Smooth muscle cell (in vitro differentiated cells): ENCODE measurements at regions not wholly inside any gene's neighbourhood (a gene's known extent, or its start where the extent isn't known, plus 50 kb on each side); places are given as distances from the start of the nearest gene placed in this dataset.

Experiments used
- DNase-seq: peaks from one replicate; lab custom pipeline; 2025; ENCODE audit not compliant: unreplicated experiment; lab: John Stamatoyannopoulos, UW
- H2AFZ ChIP-seq: fragments of 200-600 bp; sonication (generic); 2 replicates; pipeline ENCODE4 v1.6.0; 2016; ENCODE audit warnings: antibody characterized with exemption, low read depth, mild to moderate bottlenecking
- H3F3A ChIP-seq: fragments of 200-600 bp; sonication (generic); 2 replicates; pipeline ENCODE4 v1.6.0; 2017; ENCODE audit warnings: antibody characterized with exemption, low read depth
- H3K27ac ChIP-seq: fragments of 200-600 bp; sonication (generic); 2 replicates; pipeline ENCODE4 v1.5.1; 2016; ENCODE audit warnings: low read depth, mild to moderate bottlenecking
- H3K27me3 ChIP-seq: fragments of 200-600 bp; sonication (generic); 2 replicates; pipeline ENCODE4 v1.6.1; 2016; ENCODE audit warnings: low read depth, mild to moderate bottlenecking
- H3K36me3 ChIP-seq: fragments of 200-600 bp; sonication (generic); 2 replicates; pipeline ENCODE4 v1.5.1; 2016; ENCODE audit warnings: low read depth
- H3K4me1 ChIP-seq: fragments of 200-600 bp; sonication (generic); 2 replicates; pipeline ENCODE4 v1.5.1; 2016; ENCODE audit warnings: low read depth
- H3K4me2 ChIP-seq: fragments of 200-600 bp; sonication (generic); 2 replicates; pipeline ENCODE4 v1.6.0; 2016; ENCODE audit warnings: mild to moderate bottlenecking
- H3K4me3 ChIP-seq: fragments of 200-600 bp; sonication (generic); 2 replicates; pipeline ENCODE4 v1.5.1; 2016; ENCODE audit warnings: mild to moderate bottlenecking
- H3K79me2 ChIP-seq: fragments of 200-600 bp; sonication (generic); 2 replicates; pipeline ENCODE4 v1.6.0; 2016; ENCODE audit warnings: low read depth, mild to moderate bottlenecking
- H3K9ac ChIP-seq: fragments of 200-600 bp; sonication (generic); 2 replicates; pipeline ENCODE4 v1.6.0; 2016; ENCODE audit warnings: low read depth
- H3K9me3 ChIP-seq: fragments of 200-600 bp; sonication (generic); replicated peaks from 2 replicates; pipeline ENCODE4 v1.5.1; 2016; ENCODE audit warnings: low read depth
- H4K20me1 ChIP-seq: fragments of 200-600 bp; sonication (generic); 2 replicates; pipeline ENCODE4 v1.6.0; 2016; ENCODE audit warnings: low read depth
- WGBS: methylation state at CpG from one replicate; pipeline ENCODE4 v1.1.7; 2016; ENCODE audit warnings: low lambda C conversion rate; 5-methylcytosine and 5-hydroxymethylcytosine counted together
- TF ChIP-seq, protein P1 (sequence below): fragments of 200-600 bp; sonication (generic); IDR thresholded peaks from 2 replicates; pipeline ENCODE4 v1.5.1; 2017; ENCODE audit warnings: borderline replicate concordance, mild to moderate bottlenecking, antibody characterized with exemption; ENCODE audit not compliant: insufficient read depth, poor library complexity, severe bottlenecking

DNA sequence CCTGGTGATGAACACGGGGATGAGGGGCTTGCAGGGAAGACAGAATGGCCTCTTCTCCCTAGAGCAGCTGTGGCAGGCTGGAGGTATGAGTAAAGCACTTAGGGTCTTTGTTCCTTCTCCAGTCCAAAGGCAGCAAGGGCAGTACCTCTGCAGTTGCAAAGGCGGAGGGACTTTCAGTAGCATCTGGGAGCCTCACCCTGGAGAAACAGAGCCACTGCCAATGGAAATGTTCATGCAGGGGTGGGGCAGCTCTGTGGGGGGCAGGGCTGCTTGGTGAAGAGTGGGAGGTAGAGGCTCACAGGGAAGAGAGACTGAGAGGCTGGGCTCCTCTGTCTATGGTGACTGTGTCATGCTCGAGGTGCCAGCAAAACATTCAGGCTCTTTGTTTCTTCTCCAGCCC is 344.1 kb upstream of the CHAC2 start:
- Histone ChIP-seq H3K4me3 (no peak overlapping the region), H3K4me2 (no peak overlapping the region), H4K20me1 (no peaks in the 10 kb centered on the region), H3K4me1 (no peaks in the 10 kb centered on the region), H3K27ac (no peak overlapping the region), H3K9ac (no peak overlapping the region), H3K79me2 (no peaks in the 10 kb centered on the region), H3F3A (no peaks in the 10 kb centered on the region), H3K9me3 (no peaks in the 10 kb centered on the region), H3K27me3 (no peaks in the 10 kb centered on the region), H2AFZ (no peak overlapping the region), H3K36me3 (no peaks in the 10 kb centered on the region)
- 80% methylated on average over 3 of the region's 3 CpGs for WGBS
- no peak for DNase-seq
- TF ChIP-seq, protein P1, sequence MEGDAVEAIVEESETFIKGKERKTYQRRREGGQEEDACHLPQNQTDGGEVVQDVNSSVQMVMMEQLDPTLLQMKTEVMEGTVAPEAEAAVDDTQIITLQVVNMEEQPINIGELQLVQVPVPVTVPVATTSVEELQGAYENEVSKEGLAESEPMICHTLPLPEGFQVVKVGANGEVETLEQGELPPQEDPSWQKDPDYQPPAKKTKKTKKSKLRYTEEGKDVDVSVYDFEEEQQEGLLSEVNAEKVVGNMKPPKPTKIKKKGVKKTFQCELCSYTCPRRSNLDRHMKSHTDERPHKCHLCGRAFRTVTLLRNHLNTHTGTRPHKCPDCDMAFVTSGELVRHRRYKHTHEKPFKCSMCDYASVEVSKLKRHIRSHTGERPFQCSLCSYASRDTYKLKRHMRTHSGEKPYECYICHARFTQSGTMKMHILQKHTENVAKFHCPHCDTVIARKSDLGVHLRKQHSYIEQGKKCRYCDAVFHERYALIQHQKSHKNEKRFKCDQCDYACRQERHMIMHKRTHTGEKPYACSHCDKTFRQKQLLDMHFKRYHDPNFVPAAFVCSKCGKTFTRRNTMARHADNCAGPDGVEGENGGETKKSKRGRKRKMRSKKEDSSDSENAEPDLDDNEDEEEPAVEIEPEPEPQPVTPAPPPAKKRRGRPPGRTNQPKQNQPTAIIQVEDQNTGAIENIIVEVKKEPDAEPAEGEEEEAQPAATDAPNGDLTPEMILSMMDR: no peak

DNA sequence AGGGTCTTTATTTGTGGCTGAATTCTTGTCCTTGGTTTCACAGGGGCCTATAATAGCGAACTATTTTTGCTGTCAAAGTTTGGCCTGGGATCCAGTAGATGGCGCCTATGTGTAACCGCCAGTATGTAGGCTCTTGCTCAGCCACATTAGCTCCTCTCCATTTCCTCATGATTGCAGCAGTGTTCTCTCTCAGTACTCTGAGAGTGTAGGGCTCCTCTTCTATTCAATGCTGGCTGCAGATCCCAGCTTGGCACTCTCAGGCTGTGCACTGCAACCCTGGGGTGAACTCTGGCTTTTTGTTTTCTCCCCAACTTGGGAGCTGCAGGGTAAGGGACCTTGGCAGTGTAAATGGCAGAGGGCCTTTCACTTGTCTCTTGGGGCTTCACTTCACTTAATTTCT is 344.6 kb upstream of the CHAC2 start:
- no peak overlapping the region for H2AFZ ChIP-seq

DNA sequence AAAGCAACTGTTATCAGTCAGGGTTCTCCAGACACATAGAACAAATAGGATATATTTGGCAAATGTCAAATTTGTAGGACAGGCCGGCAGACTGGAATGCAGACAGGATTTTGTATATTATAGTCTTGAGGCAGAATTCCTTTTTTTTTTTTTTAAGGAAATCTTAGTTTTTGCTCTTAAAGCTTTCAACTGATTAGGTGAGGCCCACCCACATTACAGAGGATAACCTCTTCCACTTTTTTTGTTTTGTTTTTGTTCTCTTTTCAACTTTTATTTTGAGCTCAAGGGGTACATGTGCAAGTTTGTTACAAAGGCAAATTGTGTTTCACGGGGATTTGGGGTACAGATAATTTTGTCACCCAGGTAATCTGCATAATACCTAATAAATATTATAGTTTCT is 350.2 kb upstream of the CHAC2 start:
- TF ChIP-seq, protein P1: no peak
- H3K27me3 ChIP-seq: no peaks in the 10 kb centered on the region
- H3K4me2 ChIP-seq: no peak overlapping the region
- WGBS: 95% methylated on average over 2 of the region's 2 CpGs
- DNase-seq: no peak
- no peaks in the 10 kb centered on the region for H3K4me1 ChIP-seq
- H3K9ac ChIP-seq: no peak overlapping the region
- no peak overlapping the region for H3K27ac ChIP-seq
- no peaks in the 10 kb centered on the region for H3K9me3 ChIP-seq
- H3K79me2 ChIP-seq: no peaks in the 10 kb centered on the region
- H4K20me1 ChIP-seq: no peaks in the 10 kb centered on the region
- no peak overlapping the region for H2AFZ ChIP-seq
- H3F3A ChIP-seq: no peaks in the 10 kb centered on the region
- no peak overlapping the region for H3K4me3 ChIP-seq
- no peaks in the 10 kb centered on the region for H3K36me3 ChIP-seq

More for the DNA sequence above, 344.6 kb upstream of the CHAC2 start:
- H3K27me3 ChIP-seq: no peaks in the 10 kb centered on the region
- no peak overlapping the region for H3K9ac ChIP-seq
- no peaks in the 10 kb centered on the region for H4K20me1 ChIP-seq
- no peak overlapping the region for H3K27ac ChIP-seq
- no peak overlapping the region for H3K4me3 ChIP-seq
- H3K4me2 ChIP-seq: no peak overlapping the region
- no peaks in the 10 kb centered on the region for H3K4me1 ChIP-seq
- TF ChIP-seq, protein P1: peak; percentile 30
- no peaks in the 10 kb centered on the region for H3K9me3 ChIP-seq
- H3K36me3 ChIP-seq: no peaks in the 10 kb centered on the region
- DNase-seq: no peak
- WGBS: 25% methylated on average over 3 of the region's 3 CpGs
- no peaks in the 10 kb centered on the region for H3K79me2 ChIP-seq
- no peaks in the 10 kb centered on the region for H3F3A ChIP-seq

DNA sequence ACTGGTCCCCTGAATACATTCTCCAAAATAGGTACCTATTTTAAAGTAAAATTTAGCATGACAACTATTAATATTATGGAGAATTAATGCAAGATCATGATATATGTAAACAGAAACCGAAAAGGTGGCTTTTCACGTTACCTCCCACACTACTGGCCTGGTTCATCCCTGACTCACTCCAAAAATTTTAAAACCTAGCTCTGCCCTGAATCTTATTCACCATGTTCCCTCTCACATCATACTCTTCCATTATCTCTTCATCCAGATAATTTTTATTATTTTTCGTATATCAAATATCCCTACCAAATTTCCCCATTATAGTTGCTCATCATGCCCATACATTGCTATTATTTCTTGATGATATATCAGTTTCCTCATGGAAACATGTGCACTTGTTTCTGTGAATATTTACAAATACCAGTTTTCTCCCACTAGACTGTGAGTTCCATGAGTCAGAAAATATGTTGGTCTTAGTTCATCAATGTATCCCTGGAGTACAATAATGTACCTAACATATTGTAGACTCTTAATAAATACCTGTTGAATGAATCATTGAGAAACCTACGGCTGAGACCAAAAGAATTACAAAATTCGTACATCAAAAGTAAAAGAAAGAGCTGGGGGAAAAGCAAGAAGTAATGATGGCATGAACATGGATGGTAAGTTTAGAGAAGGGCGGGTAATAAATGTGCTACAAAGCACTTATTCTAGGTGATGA is 360.1 kb upstream of the CHAC2 start:
- no peaks in the 10 kb centered on the region for H3K79me2 ChIP-seq
- no peak overlapping the region for H3K9ac ChIP-seq
- no peak overlapping the region for H3K4me2 ChIP-seq
- H3K4me3 ChIP-seq: no peak overlapping the region
- H3K27ac ChIP-seq: no peak overlapping the region
- no peaks in the 10 kb centered on the region for H3F3A ChIP-seq
- no peak overlapping the region for H2AFZ ChIP-seq
- 91% methylated on average over 6 of the region's 6 CpGs for WGBS
- TF ChIP-seq, protein P1: no peak
- H4K20me1 ChIP-seq: no peaks in the 10 kb centered on the region
- H3K36me3 ChIP-seq: no peaks in the 10 kb centered on the region
- no peaks in the 10 kb centered on the region for H3K4me1 ChIP-seq
- H3K27me3 ChIP-seq: no peaks in the 10 kb centered on the region
- no peaks in the 10 kb centered on the region for H3K9me3 ChIP-seq
- DNase-seq: no peak
